ENCODE measurements at regions not wholly inside any gene's neighbourhood (a gene's known extent, or its start where the extent isn't known, plus 50 kb on each side); places are given as distances from the start of the nearest gene placed in this dataset.

GRCh38 chr5:73997960-73998359 is 372.0 kb downstream of the ARHGEF28 start:
- no peak for DNase-seq

- DNase-seq = no peak
Observed at GRCh38 chr5:73996151-73996755, 370.3 kb downstream of the ARHGEF28 start.

GRCh38 chr5:73994963-73995362 is 369.0 kb downstream of the ARHGEF28 start:
- no peak for DNase-seq

All from CD4-positive, alpha-beta T cell treated with Interleukin-17A for 1 hour (primary cell).